ENCODE measurements at regions not wholly inside any gene's neighbourhood (a gene's known extent, or its start where the extent isn't known, plus 50 kb on each side); places are given as distances from the start of the nearest gene placed in this dataset.

GRCh38 chr7:69190025-69190424 lies 408.2 kb upstream of the AUTS2 start:
- DNase-seq (ENCODE audit: low spot score) = no peak

GRCh38 chr7:69190763-69191162 lies 407.5 kb upstream of the AUTS2 start:
- Histone ChIP-seq H3K4me1 (ENCODE audit: control insufficient read depth in 1 of 2, low read depth in 2 of 2) (no peaks in the 10 kb centered on the region), H3K4me3 (no peak overlapping the region), H3K27ac (no peak overlapping the region), H3K36me3 (no peaks in the 10 kb centered on the region), H3K9me3 (no peaks in the 10 kb centered on the region), H3K27me3 (replicated peaks; ENCODE audit: insufficient read depth) (no peaks in the 10 kb centered on the region)
- DNase-seq (ENCODE audit: low spot score) = no peak
- TF ChIP-seq CTCF (IDR thresholded peaks at IDR 0.05) = no peak
- no peak for ATAC-seq (ENCODE audit: insufficient number of reproducible peaks, low FRiP score, low read depth)

More at GRCh38 chr7:69190025-69190424, 408.2 kb upstream of the AUTS2 start:
- Histone ChIP-seq H3K9me3 (no peaks in the 10 kb centered on the region), H3K27me3 (replicated peaks; ENCODE audit: insufficient read depth) (no peaks in the 10 kb centered on the region), H3K4me3 (no peak overlapping the region), H3K4me1 (ENCODE audit: control insufficient read depth in 1 of 2, low read depth in 2 of 2) (no peaks in the 10 kb centered on the region), H3K27ac (no peak overlapping the region), H3K36me3 (no peaks in the 10 kb centered on the region)
- no peak for ATAC-seq (ENCODE audit: insufficient number of reproducible peaks, low FRiP score, low read depth)
- no peak for TF ChIP-seq CTCF (IDR thresholded peaks at IDR 0.05)

- H3K27me3 ChIP-seq (replicated peaks; ENCODE audit: insufficient read depth) = no peaks in the 10 kb centered on the region
- no peak for ATAC-seq (ENCODE audit: insufficient number of reproducible peaks, low FRiP score, low read depth)
- TF ChIP-seq CTCF (IDR thresholded peaks at IDR 0.05) = no peak
- H3K9me3 ChIP-seq = no peaks in the 10 kb centered on the region
- H3K4me3 ChIP-seq = no peak overlapping the region
- DNase-seq (ENCODE audit: low spot score) = no peak
- H3K36me3 ChIP-seq = no peaks in the 10 kb centered on the region
- H3K4me1 ChIP-seq (ENCODE audit: control insufficient read depth in 1 of 2, low read depth in 2 of 2) = no peaks in the 10 kb centered on the region
- H3K27ac ChIP-seq = no peak overlapping the region
These were observed 406.1 kb upstream of the AUTS2 start for GRCh38 chr7:69192134-69192533.

- Histone ChIP-seq H3K27ac (no peak overlapping the region), H3K27me3 (replicated peaks; ENCODE audit: insufficient read depth) (no peaks in the 10 kb centered on the region), H3K4me3 (no peak overlapping the region), H3K9me3 (no peaks in the 10 kb centered on the region), H3K36me3 (no peaks in the 10 kb centered on the region), H3K4me1 (ENCODE audit: control insufficient read depth in 1 of 2, low read depth in 2 of 2) (no peaks in the 10 kb centered on the region)
- ATAC-seq (ENCODE audit: insufficient number of reproducible peaks, low FRiP score, low read depth) (no peak), DNase-seq (ENCODE audit: low spot score) (no peak)
- no peak for TF ChIP-seq CTCF (IDR thresholded peaks at IDR 0.05)
These were observed 405.2 kb upstream of the AUTS2 start for GRCh38 chr7:69193061-69193460.

GRCh38 chr7:69196593-69196992 lies 401.7 kb upstream of the AUTS2 start:
- Histone ChIP-seq H3K4me1 (ENCODE audit: control insufficient read depth in 1 of 2, low read depth in 2 of 2) (no peaks in the 10 kb centered on the region), H3K36me3 (no peaks in the 10 kb centered on the region), H3K9me3 (no peaks in the 10 kb centered on the region), H3K27ac (no peak overlapping the region), H3K27me3 (replicated peaks; ENCODE audit: insufficient read depth) (no peaks in the 10 kb centered on the region), H3K4me3 (no peak overlapping the region)
- no peak for TF ChIP-seq CTCF (IDR thresholded peaks at IDR 0.05)
- no peak for ATAC-seq (ENCODE audit: insufficient number of reproducible peaks, low FRiP score, low read depth)
- DNase-seq (ENCODE audit: low spot score) = no peak
